CD14-positive monocyte (primary cell): ENCODE measurements at regions not wholly inside any gene's neighbourhood (a gene's known extent, or its start where the extent isn't known, plus 50 kb on each side); places are given as distances from the start of the nearest gene placed in this dataset.

Experiments
- DNase-seq, 3 donors: peaks; one replicate each; pipeline ENCODE4 v3.0.0-alpha.2; 2011 to 2022
- H2AFZ ChIP-seq: 2 replicates; pipeline ENCODE4 v1.6.0; 2012; ENCODE audit warnings: mild to moderate bottlenecking, low read depth, low read length, inconsistent platforms; ENCODE audit not compliant: insufficient read depth, poor library complexity, severe bottlenecking
- H3K27ac ChIP-seq, 2 donors: 1 replicate in 1 of 2; 2 replicates in 1 of 2; pipeline ENCODE4 v1.5.1; 2012 to 2013; ENCODE audit warnings: low read length in 2 of 2, control low read depth in 1 of 2, inconsistent platforms in 1 of 2, low read depth in 1 of 2, mild to moderate bottlenecking in 1 of 2
- H3K27me3 ChIP-seq, 2 donors: one replicate each; pipeline versions ENCODE4 v1.6.0 to v1.6.1; 2011 to 2013; ENCODE audit warnings: low read length in 2 of 2; ENCODE audit not compliant: control insufficient read depth in 2 of 2, insufficient read depth in 2 of 2
- H3K36me3 ChIP-seq, 2 donors: replicated peaks in 1 of 2; 1 replicate in 1 of 2; 2 replicates in 1 of 2; pipeline versions ENCODE4 v1.5.1 to v1.6.1; 2012 to 2013; ENCODE audit warnings: low read length in 2 of 2, control low read depth in 1 of 2, inconsistent platforms in 1 of 2, mild to moderate bottlenecking in 1 of 2; ENCODE audit not compliant: insufficient read depth in 2 of 2, control insufficient read depth in 1 of 2
- H3K4me1 ChIP-seq, 2 donors: 1 replicate in 1 of 2; 2 replicates in 1 of 2; pipeline versions ENCODE4 v1.5.1 to v1.6.1; 2012 to 2013; ENCODE audit warnings: low read length in 2 of 2, control low read depth in 1 of 2, inconsistent platforms in 1 of 2, mild to moderate bottlenecking in 1 of 2, moderate library complexity in 1 of 2; ENCODE audit not compliant: insufficient read depth in 2 of 2, control insufficient read depth in 1 of 2
- H3K4me2 ChIP-seq: replicated peaks from 2 replicates; pipeline ENCODE3; 2012; ENCODE audit warnings: low read length, moderate library complexity, mild to moderate bottlenecking; ENCODE audit not compliant: poor library complexity, severe bottlenecking; ENCODE audit errors: extremely low read depth
- H3K4me3 ChIP-seq, 3 experiments: fragments of 200-600 bp in 1 of 3; sonication (generic) in 1 of 3; replicated peaks in 1 of 3; 1 replicate in 2 of 3; 2 replicates in 1 of 3; pipeline ENCODE4 v1.5.1; 2011 to 2013; ENCODE audit warnings: low read length in 3 of 3, mild to moderate bottlenecking in 3 of 3, control low read depth in 2 of 3, low read depth in 2 of 3, inconsistent platforms in 1 of 3, moderate library complexity in 1 of 3
- H3K79me2 ChIP-seq: 2 replicates; pipeline ENCODE4 v1.6.0; 2012; ENCODE audit warnings: mild to moderate bottlenecking, control low read depth, inconsistent platforms, low read length, moderate library complexity; ENCODE audit not compliant: insufficient read depth
- H3K9ac ChIP-seq: 2 replicates; pipeline ENCODE4 v1.6.0; 2017; ENCODE audit warnings: low read length, mild to moderate bottlenecking; ENCODE audit not compliant: insufficient read depth, poor library complexity, severe bottlenecking
- H3K9me3 ChIP-seq, 2 donors: replicated peaks in 1 of 2; 1 replicate in 1 of 2; 2 replicates in 1 of 2; pipeline versions ENCODE4 v1.5.1 to v1.6.1; 2012 to 2013; ENCODE audit warnings: low read length in 2 of 2, control low read depth in 1 of 2; ENCODE audit not compliant: control insufficient read depth in 1 of 2, insufficient read depth in 1 of 2
- H4K20me1 ChIP-seq: 2 replicates; pipeline ENCODE4 v1.6.0; 2012; ENCODE audit warnings: mild to moderate bottlenecking, low read length, control low read depth, moderate library complexity; ENCODE audit not compliant: insufficient read depth
- H3K27ac Mint-ChIP-seq, 7 donors: one replicate each; pipeline ENCODE4 v1.8.0; 2020; ENCODE audit warnings: mild to moderate bottlenecking in 7 of 7, mixed read lengths in 7 of 7, moderate library complexity in 6 of 7, inconsistent platforms in 2 of 7
- H3K27me3 Mint-ChIP-seq, 3 donors: one replicate each; pipeline ENCODE4 v1.8.0; 2021 to 2022; ENCODE audit warnings: low read depth in 3 of 3, mild to moderate bottlenecking in 3 of 3, mixed read lengths in 3 of 3, moderate library complexity in 3 of 3, inconsistent platforms in 1 of 3
- H3K36me3 Mint-ChIP-seq, 2 donors: one replicate each; pipeline ENCODE4 v1.8.0; 2020; ENCODE audit warnings: mixed read lengths in 2 of 2, inconsistent platforms in 1 of 2, mild to moderate bottlenecking in 1 of 2
- H3K4me1 Mint-ChIP-seq: one replicate; pipeline ENCODE4 v1.8.0; 2020; ENCODE audit warnings: mild to moderate bottlenecking, mixed read lengths
- H3K4me3 Mint-ChIP-seq, 2 donors: one replicate each; pipeline ENCODE4 v1.8.0; 2020; ENCODE audit warnings: mild to moderate bottlenecking in 2 of 2, mixed read lengths in 2 of 2, moderate library complexity in 1 of 2
- H3K9me3 Mint-ChIP-seq, 7 donors: one replicate each; pipeline ENCODE4 v1.8.0; 2020 to 2022; ENCODE audit warnings: mixed read lengths in 7 of 7, mild to moderate bottlenecking in 6 of 7, moderate library complexity in 6 of 7, inconsistent platforms in 2 of 7
- CTCF ChIP-seq: fragments of 200-600 bp; IDR thresholded peaks from one replicate; pipeline ENCODE4 v1.8.0; 2022; ENCODE audit warnings: antibody characterized with exemption, mild to moderate bottlenecking
- WGBS: methylation state at CpG from one replicate; pipeline ENCODE4 v1.1.5; 2013; ENCODE audit warnings: missing lambda C conversion rate; ENCODE audit not compliant: insufficient coverage; 5-methylcytosine and 5-hydroxymethylcytosine counted together
- intact Hi-C, 2 donors: fragments of 100-400 bp; cut with micrococcal nuclease; formaldehyde crosslinking; loops; one replicate each; pipeline versions ENCODE4 v1.15.0 to v1.15.1; 2023

- H3K79me2 ChIP-seq: no peaks in the 10 kb centered on the region
- no peak overlapping the region for H3K4me3 Mint-ChIP-seq
- H3K27me3 ChIP-seq: no peaks in the 10 kb centered on the region
- H2AFZ ChIP-seq: no peak overlapping the region
- intact Hi-C loops: no loop called here
- H3K9me3 Mint-ChIP-seq: peaks cover 0 to 6% (median 2%) of the 10 kb centered on the region in 7 donors
- no peaks in the 10 kb centered on the region for H3K4me1 Mint-ChIP-seq
- no peak overlapping the region for H3K27ac ChIP-seq
- H3K9ac ChIP-seq: no peak overlapping the region
- no peaks in the 10 kb centered on the region for H3K36me3 Mint-ChIP-seq
- H3K9me3 ChIP-seq: no peaks in the 10 kb centered on the region
- H4K20me1 ChIP-seq: no peaks in the 10 kb centered on the region
- H3K27me3 Mint-ChIP-seq: peaks cover 0 to 2% (median 0%) of the 10 kb centered on the region in 3 donors
- H3K36me3 ChIP-seq: no peaks in the 10 kb centered on the region
- no CpG with 5 or more reads among the region's 3 CpGs for WGBS
- H3K4me1 ChIP-seq: no peaks in the 10 kb centered on the region
- no peak for DNase-seq
- no peak overlapping the region for H3K4me3 ChIP-seq
- TF ChIP-seq CTCF: no peak
- no peak overlapping the region for H3K27ac Mint-ChIP-seq
- no peak overlapping the region for H3K4me2 ChIP-seq
These were observed 584.0 kb downstream of the QKI start for GRCh38 chr6:163998496-163998895.

- Histone ChIP-seq H3K9me3 (no peaks in the 10 kb centered on the region), H3K36me3 (no peaks in the 10 kb centered on the region), H3K79me2 (no peaks in the 10 kb centered on the region), H2AFZ (no peak overlapping the region), H3K4me1 (no peaks in the 10 kb centered on the region), H4K20me1 (no peaks in the 10 kb centered on the region), H3K4me2 (no peak overlapping the region), H3K27me3 (no peaks in the 10 kb centered on the region), H3K27ac (no peak overlapping the region), H3K4me3 (no peak overlapping the region), H3K9ac (no peak overlapping the region)
- Mint-ChIP-seq H3K27me3 (peaks cover 0 to 2% (median 2%) of the 10 kb centered on the region in 3 donors), H3K4me3 (no peak overlapping the region), H3K4me1 (no peaks in the 10 kb centered on the region), H3K9me3 (peaks cover 0 to 7% (median 2%) of the 10 kb centered on the region in 7 donors), H3K36me3 (no peaks in the 10 kb centered on the region), H3K27ac (no peak overlapping the region)
- TF ChIP-seq CTCF: no peak
- no peak for DNase-seq
- intact Hi-C loops: no loop called here
- WGBS: 93% methylated on average over 6 of the region's 6 CpGs
These were observed 582.0 kb downstream of the QKI start for GRCh38 chr6:163996491-163996890.
